GM20431 (cell line): ENCODE measurements at regions not wholly inside any gene's neighbourhood (a gene's known extent, or its start where the extent isn't known, plus 50 kb on each side); places are given as distances from the start of the nearest gene placed in this dataset.

Experiments used
- in situ Hi-C: fragments of 300-500 bp; cut with MseI, MboI; formaldehyde crosslinking; loops from one replicate; pipeline ENCODE4 v1.15.0; 2020; ENCODE audit warnings: low sequenced_read_pairs; ENCODE audit not compliant: unreplicated experiment

- in situ Hi-C loops = no loop called here
Measured at GRCh38 chr12:126353604-126354003, 1288.4 kb downstream of the AACS start.

GRCh38 chr12:126354633-126355032 is 1289.4 kb downstream of the AACS start:
- in situ Hi-C loops = no loop called here

- in situ Hi-C loops = no loop called here
Measured at GRCh38 chr12:126355346-126355745, 1290.1 kb downstream of the AACS start.

- in situ Hi-C loops = no loop called here
Measured at GRCh38 chr12:126358806-126359205, 1293.6 kb downstream of the AACS start.

GRCh38 chr12:126359216-126359615 is 1294.0 kb downstream of the AACS start:
- in situ Hi-C loops = no loop called here

- in situ Hi-C loops = no loop called here
Measured at GRCh38 chr12:126361804-126362203, 1296.6 kb downstream of the AACS start.

- in situ Hi-C loops = no loop called here
Measured at GRCh38 chr12:126362493-126362892, 1297.3 kb downstream of the AACS start.

GRCh38 chr12:126362964-126363363 is 1297.7 kb downstream of the AACS start:
- in situ Hi-C loops = no loop called here

GRCh38 chr12:126369487-126370463 is 1304.5 kb downstream of the AACS start:
- in situ Hi-C loops = no loop called here

- in situ Hi-C loops = no loop called here
Measured at GRCh38 chr12:126383506-126383905, 1318.3 kb downstream of the AACS start.

GRCh38 chr12:126384026-126384564 is 1318.9 kb downstream of the AACS start:
- in situ Hi-C loops = no loop called here

- in situ Hi-C loops = no loop called here
Measured at GRCh38 chr12:126385785-126386184, 1320.5 kb downstream of the AACS start.

- in situ Hi-C loops = no loop called here
Measured at GRCh38 chr12:126389220-126389841, 1324.1 kb downstream of the AACS start.

GRCh38 chr12:126389961-126390360 is 1324.7 kb downstream of the AACS start:
- in situ Hi-C loops = no loop called here

GRCh38 chr12:126390969-126391566 is 1325.8 kb downstream of the AACS start:
- in situ Hi-C loops = no loop called here

GRCh38 chr12:126396536-126396935 is 1331.3 kb downstream of the AACS start:
- in situ Hi-C loops = no loop called here

- in situ Hi-C loops = no loop called here
Measured at GRCh38 chr12:126397071-126397581, 1331.9 kb downstream of the AACS start.

- in situ Hi-C loops = no loop called here
Measured at GRCh38 chr12:126397660-126398059, 1332.4 kb downstream of the AACS start.

- in situ Hi-C loops = no loop called here
Measured at GRCh38 chr12:126400831-126401230, 1335.6 kb downstream of the AACS start.

- in situ Hi-C loops = no loop called here
Measured at GRCh38 chr12:126404293-126404881, 1339.2 kb downstream of the AACS start.
